ENCODE measurements at regions not wholly inside any gene's neighbourhood (a gene's known extent, or its start where the extent isn't known, plus 50 kb on each side); places are given as distances from the start of the nearest gene placed in this dataset.

DNA sequence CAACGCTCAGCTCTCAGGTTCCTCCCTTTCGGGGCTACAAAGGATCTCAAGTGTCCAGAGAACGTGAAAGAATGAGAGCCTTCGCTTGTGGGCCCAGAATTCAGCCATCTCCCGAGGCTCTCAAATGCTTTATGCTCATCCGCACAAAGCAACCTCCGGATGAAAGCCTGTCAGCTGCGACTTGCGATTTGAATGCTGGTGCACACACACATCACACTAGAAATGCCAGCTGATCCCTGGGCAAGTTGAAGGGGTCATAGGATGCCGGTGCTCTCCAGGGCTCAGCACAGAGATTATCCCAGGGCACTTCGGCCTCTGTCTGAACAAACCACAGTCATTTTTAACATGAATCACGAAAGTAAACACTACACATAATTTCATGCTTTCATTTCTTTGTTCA lies 141.8 kb upstream of the MYT1L start:
- DNase-seq (ENCODE audit: low read depth in 2 of 2), result no peak
- TF ChIP-seq, protein P1, sequence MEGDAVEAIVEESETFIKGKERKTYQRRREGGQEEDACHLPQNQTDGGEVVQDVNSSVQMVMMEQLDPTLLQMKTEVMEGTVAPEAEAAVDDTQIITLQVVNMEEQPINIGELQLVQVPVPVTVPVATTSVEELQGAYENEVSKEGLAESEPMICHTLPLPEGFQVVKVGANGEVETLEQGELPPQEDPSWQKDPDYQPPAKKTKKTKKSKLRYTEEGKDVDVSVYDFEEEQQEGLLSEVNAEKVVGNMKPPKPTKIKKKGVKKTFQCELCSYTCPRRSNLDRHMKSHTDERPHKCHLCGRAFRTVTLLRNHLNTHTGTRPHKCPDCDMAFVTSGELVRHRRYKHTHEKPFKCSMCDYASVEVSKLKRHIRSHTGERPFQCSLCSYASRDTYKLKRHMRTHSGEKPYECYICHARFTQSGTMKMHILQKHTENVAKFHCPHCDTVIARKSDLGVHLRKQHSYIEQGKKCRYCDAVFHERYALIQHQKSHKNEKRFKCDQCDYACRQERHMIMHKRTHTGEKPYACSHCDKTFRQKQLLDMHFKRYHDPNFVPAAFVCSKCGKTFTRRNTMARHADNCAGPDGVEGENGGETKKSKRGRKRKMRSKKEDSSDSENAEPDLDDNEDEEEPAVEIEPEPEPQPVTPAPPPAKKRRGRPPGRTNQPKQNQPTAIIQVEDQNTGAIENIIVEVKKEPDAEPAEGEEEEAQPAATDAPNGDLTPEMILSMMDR (IDR thresholded peaks at IDR 0.05; ENCODE audit: low read depth, low read length), result no peak

DNA sequence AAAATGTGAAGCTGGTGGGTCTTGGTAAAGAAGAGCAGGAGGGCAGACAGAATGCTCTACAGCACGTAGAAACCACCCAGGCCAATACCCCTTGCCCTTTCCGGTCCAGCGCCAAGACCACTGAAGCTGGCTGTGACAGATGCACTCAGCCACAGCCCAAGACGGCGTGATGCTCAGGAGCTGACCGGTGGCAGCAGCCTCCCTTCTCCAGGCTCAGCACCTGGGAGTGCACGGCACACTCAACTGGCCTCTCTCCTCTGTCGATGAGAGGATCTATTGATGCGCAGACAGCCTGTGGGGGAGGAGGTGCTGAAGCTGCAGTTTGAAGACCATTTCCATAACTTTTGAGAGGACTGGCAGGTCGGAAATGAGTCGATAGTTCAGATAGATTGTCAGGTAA lies 141.0 kb upstream of the MYT1L start:
- no peak overlapping the region for H3K4me3 ChIP-seq (replicated peaks in 1 of 2; ENCODE audit: low read depth in 2 of 2, low read length in 2 of 2)
- DNase-seq (ENCODE audit: low read depth in 2 of 2), result no peak
- TF ChIP-seq, protein P1 (IDR thresholded peaks at IDR 0.05; ENCODE audit: low read depth, low read length), result no peak

More for the DNA sequence above, 141.8 kb upstream of the MYT1L start:
- no peak overlapping the region for H3K4me3 ChIP-seq (replicated peaks in 1 of 2; ENCODE audit: low read depth in 2 of 2, low read length in 2 of 2)

DNA sequence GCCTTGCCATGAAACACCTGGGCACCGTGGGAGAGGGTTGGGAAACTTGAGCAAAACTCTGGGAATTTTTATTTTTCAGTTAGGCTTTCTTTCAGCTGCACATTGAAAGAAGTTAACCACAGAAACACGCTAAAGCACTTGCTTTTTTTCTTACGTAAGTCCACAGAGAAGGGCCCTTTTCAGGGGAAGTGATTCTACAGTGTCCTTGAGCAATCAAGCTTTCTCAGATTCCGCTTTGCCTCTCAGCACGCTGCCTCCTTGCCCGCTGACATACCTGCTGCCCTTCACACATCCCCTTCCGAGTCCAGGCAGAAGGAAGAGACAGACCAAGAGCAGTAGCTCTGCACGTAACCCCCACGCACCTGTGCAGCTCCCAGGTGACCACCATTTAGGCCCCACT lies 135.5 kb upstream of the MYT1L start:
- no peak overlapping the region for H3K4me3 ChIP-seq (replicated peaks in 1 of 2; ENCODE audit: low read depth in 2 of 2, low read length in 2 of 2)
- TF ChIP-seq, protein P1 (IDR thresholded peaks at IDR 0.05; ENCODE audit: low read depth, low read length), result no peak
- no peak for DNase-seq (ENCODE audit: low read depth in 2 of 2)

DNA sequence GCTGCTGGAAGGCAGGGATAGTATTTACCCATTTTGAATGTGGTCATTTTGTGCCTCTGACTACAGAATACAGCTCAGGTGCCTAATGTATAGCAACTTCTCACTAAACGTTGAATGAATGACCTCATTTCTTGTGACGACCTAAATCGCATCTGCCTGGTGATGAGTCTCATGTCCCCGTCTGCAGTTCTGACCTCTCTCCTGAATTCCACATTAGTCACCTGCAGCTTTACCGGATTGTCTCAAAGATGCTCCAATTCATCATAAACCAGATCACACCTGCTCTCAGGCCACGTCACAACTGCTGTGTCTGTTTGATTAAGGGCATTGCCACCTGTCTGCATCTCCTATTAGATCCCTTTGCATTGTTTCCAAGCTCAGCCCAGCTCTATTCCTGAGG lies 133.6 kb upstream of the MYT1L start:
- no peak for DNase-seq (ENCODE audit: low read depth in 2 of 2)
- TF ChIP-seq, protein P1 (IDR thresholded peaks at IDR 0.05; ENCODE audit: low read depth, low read length), result no peak
- H3K4me3 ChIP-seq (replicated peaks in 1 of 2; ENCODE audit: low read depth in 2 of 2, low read length in 2 of 2), result no peak overlapping the region

DNA sequence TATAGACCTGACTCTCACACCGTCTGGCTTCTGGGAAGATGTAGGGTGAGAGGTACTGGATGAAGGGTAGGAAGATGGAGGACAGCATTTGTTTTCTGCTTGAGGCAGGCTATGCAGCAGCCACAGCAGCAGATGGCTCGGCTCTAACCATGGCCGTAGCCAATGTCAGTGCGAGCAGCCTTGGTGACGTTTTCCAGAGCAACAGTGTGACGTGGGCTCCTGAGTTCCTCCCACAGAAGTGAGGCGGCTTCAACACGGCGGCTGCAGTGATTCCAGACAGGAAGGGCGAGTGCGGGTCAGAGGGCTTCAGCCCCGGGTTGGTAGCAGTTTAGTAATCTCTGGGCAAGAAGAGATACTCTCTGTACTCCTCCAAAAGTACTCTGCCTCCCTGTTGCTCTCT lies 133.0 kb upstream of the MYT1L start:
- DNase-seq (ENCODE audit: low read depth in 2 of 2), result no peak
- no peak overlapping the region for H3K4me3 ChIP-seq (replicated peaks in 1 of 2; ENCODE audit: low read depth in 2 of 2, low read length in 2 of 2)
- TF ChIP-seq, protein P1 (IDR thresholded peaks at IDR 0.05; ENCODE audit: low read depth, low read length), result no peak

DNA sequence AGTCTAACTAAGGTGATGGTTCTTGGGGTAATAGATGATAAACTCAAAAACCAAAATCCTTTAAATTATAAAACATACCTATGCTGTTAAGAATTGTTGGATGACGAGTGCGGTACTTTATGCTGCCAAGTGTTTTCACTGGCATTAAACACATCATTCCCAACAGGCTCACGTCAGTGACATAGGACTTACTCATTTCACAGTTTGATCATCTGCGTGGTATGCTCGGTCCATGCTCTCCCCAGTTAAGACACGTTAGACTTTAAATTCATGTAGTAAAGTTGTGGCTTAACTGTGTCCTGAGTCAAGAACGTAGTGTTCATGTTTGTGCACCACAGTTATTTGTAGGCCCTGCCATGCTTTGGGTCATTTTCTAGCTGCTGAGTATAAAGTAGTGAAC lies 125.6 kb upstream of the MYT1L start:
- no peak overlapping the region for H3K4me3 ChIP-seq (replicated peaks in 1 of 2; ENCODE audit: low read depth in 2 of 2, low read length in 2 of 2)
- TF ChIP-seq, protein P1 (IDR thresholded peaks at IDR 0.05; ENCODE audit: low read depth, low read length), result no peak
- DNase-seq (ENCODE audit: low read depth in 2 of 2), result no peak

DNA sequence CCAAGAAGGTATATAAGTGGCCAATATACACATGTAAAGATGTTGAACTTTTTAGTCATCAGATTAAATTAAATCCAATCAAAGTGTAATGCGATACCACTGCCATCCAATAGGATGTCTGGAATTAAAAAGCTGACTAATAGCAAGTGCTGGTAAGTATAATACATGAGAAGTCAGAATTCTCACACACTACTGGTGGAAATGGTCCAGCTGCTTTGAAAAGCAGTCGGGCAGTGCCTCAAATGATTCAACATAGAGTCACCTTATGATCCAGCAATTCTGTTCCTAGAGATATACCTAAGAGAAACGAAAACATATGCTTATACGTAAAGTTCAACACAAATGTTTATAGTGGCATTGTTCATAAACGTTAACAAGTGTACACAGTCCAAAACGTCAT lies 124.1 kb upstream of the MYT1L start:
- TF ChIP-seq, protein P1 (IDR thresholded peaks at IDR 0.05; ENCODE audit: low read depth, low read length), result no peak

More for the DNA sequence above, 124.1 kb upstream of the MYT1L start:
- no peak overlapping the region for H3K4me3 ChIP-seq (replicated peaks in 1 of 2; ENCODE audit: low read depth in 2 of 2, low read length in 2 of 2)
- DNase-seq (ENCODE audit: low read depth in 2 of 2), result no peak
